IPS-18a (cell line): ENCODE measurements at regions not wholly inside any gene's neighbourhood (a gene's known extent, or its start where the extent isn't known, plus 50 kb on each side); places are given as distances from the start of the nearest gene placed in this dataset.
"Not testable (repeated sequence)": the region's sequence is repeated elsewhere in the genome, so short reads cannot be mapped to it uniquely, and the experiment has no call there.

Source experiments
- H3K27ac ChIP-seq: one replicate; pipeline ENCODE4 v1.5.1; 2013; ENCODE audit warnings: low read length
- H3K27me3 ChIP-seq: one replicate; pipeline ENCODE4 v1.6.1; 2013; ENCODE audit warnings: mild to moderate bottlenecking, low read length; ENCODE audit not compliant: control insufficient read depth, insufficient read depth
- H3K36me3 ChIP-seq: one replicate; pipeline ENCODE4 v1.6.1; 2013; ENCODE audit warnings: low read depth, low read length; ENCODE audit not compliant: control insufficient read depth
- H3K4me1 ChIP-seq: one replicate; pipeline ENCODE4 v1.6.1; 2013; ENCODE audit warnings: low read depth, low read length; ENCODE audit not compliant: control insufficient read depth
- H3K4me3 ChIP-seq: one replicate; pipeline ENCODE4 v1.5.1; 2013; ENCODE audit warnings: low read length
- H3K9ac ChIP-seq: one replicate; pipeline ENCODE4 v1.6.1; 2013; ENCODE audit warnings: mild to moderate bottlenecking, low read length, moderate library complexity
- H3K9me3 ChIP-seq: one replicate; pipeline ENCODE4 v1.6.1; 2013; ENCODE audit warnings: low read depth, low read length; ENCODE audit not compliant: control insufficient read depth

DNA sequence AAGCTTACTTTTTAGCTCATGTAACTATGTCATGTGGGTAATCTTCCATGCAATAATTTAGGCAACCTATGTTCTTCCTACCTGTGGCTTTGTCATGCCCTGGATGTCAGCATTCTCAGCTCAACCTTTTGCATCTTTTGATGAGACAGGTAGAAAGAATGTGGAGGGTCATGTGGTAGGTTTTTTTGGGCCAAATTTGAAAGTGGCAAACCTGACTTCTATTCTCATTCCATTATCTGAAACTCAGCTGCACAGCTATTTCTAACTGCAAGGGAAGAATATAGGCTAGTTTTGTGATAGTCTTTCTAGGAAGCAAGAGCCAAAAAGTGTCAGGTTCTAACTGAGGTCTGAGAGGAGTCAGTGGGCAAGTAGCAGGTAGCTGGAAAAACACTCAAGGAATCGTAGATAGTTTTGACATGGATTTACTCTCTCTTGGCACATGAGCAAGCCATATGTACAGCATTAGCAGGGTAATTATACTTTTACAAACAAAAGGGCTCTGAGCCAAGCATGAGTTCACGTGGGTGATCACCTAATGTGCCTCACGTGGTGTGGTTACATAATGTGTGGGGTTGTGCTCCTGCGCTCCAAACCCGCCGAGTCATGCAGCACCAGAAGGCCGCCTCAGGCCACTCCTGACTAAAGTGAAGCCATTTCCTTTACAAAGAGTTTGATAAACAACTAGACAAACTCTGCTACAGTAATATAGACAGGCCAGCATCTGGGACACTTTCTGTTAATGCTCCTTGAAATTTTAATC, 1013.8 kb downstream of the PLA2G4A start:
- Histone ChIP-seq H3K9ac (no peak overlapping the region), H3K27me3 (no peaks in the 10 kb centered on the region), H3K27ac (no peak overlapping the region), H3K4me3 (no peak overlapping the region), H3K4me1 (no peaks in the 10 kb centered on the region), H3K9me3 (peaks cover 9% of the 10 kb centered on the region), H3K36me3 (no peaks in the 10 kb centered on the region)

DNA sequence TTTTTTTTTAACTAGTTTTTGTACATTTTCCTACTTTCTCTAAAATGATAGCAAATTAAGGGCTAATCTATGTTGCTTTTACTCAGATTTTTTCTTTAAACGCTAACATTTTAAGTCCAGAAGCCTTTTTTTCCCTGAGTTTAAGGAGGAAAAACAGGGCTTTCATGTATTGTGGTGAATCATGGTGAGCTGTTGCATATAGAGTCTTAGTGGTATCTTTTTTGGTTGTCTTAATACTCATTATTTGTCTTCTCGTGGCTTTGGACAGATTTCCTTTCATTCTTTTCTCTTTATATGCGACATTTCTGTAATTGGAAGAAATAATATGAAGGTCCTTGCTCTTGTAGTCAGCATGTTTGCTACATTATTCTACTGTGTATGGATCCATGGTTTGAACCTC, 1015.6 kb downstream of the PLA2G4A start:
- no peaks in the 10 kb centered on the region for H3K27me3 ChIP-seq
- H3K27ac ChIP-seq: no peak overlapping the region
- H3K9ac ChIP-seq: no peak overlapping the region
- no peaks in the 10 kb centered on the region for H3K4me1 ChIP-seq
- peaks cover 9% of the 10 kb centered on the region for H3K9me3 ChIP-seq
- H3K36me3 ChIP-seq: no peaks in the 10 kb centered on the region
- H3K4me3 ChIP-seq: no peak overlapping the region

DNA sequence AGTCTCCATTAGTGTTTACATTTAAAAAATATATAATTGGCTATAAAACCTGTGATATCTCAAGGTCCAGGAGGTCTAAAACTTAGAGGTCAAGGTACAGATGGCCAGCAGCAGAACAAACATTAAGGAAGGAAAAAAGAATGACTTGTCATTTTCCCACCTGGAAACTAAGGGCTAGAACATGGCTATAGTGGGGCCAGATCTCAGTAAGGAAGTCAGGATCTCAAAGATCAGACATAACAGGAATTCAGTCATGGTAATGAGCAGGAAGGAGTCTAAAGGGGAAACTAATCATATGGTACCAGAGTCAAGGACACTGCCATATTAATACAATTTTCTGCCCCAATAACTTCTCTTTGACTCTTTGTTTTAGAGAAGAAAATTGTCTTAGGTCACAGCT, 1018.8 kb downstream of the PLA2G4A start:
- H3K4me3 ChIP-seq: no peak overlapping the region
- no peaks in the 10 kb centered on the region for H3K27me3 ChIP-seq
- H3K4me1 ChIP-seq: no peaks in the 10 kb centered on the region
- no peak overlapping the region for H3K27ac ChIP-seq
- H3K36me3 ChIP-seq: no peaks in the 10 kb centered on the region
- H3K9ac ChIP-seq: no peak overlapping the region
- peaks cover 5% of the 10 kb centered on the region for H3K9me3 ChIP-seq

DNA sequence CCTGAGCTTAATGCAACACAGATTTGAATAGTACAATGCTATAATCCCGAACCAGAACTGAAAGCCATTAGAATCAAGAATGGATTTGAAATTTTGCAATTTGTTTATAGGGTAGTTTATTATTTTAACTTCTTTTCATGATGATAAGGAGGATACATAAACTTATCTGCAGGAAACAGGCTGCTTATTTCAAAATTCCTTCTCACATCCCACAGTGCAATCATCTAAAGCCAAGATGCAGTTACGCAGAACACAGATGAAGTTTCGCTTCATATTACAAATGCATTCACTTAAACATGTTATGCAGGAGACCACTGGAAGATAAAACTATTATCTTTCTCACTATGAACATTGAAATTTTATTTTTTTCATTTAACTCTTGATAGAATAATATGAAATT, 1019.6 kb downstream of the PLA2G4A start:
- Histone ChIP-seq H3K4me3 (no peak overlapping the region), H3K36me3 (no peaks in the 10 kb centered on the region), H3K4me1 (no peaks in the 10 kb centered on the region), H3K27me3 (no peaks in the 10 kb centered on the region), H3K27ac (no peak overlapping the region), H3K9ac (no peak overlapping the region), H3K9me3 (no peaks in the 10 kb centered on the region)

DNA sequence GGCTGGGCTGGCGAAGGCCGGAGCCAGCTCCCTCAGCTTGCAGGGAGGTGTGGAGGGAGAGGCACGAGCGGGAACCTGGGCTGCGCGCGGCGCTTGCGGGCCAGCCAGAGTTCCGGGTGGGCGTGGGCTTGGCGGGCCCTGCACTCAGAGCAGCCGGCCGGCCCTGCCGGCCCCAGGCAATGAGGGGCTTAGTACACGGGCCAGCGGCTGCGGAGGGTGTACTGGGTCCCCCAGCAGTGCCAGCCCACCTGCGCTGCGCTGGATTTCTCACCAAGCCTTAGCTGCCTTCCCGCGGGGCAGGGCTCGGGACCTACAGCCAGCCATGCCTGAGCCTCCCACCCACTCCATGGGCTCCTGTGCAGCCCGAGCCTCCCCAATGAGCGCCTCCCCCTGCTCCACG, 1021.4 kb downstream of the PLA2G4A start:
- not testable (repeated sequence) for H3K4me1 ChIP-seq

DNA sequence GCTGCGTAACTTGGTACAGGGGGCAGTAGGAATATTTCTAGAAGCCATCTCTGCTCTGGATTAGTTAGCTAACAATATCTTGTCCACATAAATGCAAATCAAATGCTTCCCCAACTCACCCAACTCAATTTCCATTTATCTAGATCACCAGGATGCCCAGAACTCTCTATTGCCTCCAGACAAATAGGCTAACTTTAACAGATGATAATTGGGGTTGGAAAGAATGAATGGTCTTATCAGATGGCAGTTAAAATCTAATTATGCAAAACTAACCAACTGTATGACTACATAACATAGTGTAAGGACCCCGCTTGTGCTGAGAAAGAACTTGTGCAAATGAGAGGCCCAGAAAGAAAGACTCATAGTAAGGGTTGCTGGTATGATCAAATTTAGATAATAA, 1024.8 kb downstream of the PLA2G4A start:
- Histone ChIP-seq H3K9ac (no peak overlapping the region), H3K4me1 (no peaks in the 10 kb centered on the region), H3K4me3 (no peak overlapping the region), H3K27ac (no peak overlapping the region), H3K27me3 (no peaks in the 10 kb centered on the region), H3K9me3 (no peaks in the 10 kb centered on the region), H3K36me3 (no peaks in the 10 kb centered on the region)

More for the DNA sequence above, 1021.4 kb downstream of the PLA2G4A start:
- not testable (repeated sequence) for H3K9ac ChIP-seq, H3K27me3 ChIP-seq, H3K9me3 ChIP-seq, H3K4me3 ChIP-seq, H3K27ac ChIP-seq, H3K36me3 ChIP-seq

DNA sequence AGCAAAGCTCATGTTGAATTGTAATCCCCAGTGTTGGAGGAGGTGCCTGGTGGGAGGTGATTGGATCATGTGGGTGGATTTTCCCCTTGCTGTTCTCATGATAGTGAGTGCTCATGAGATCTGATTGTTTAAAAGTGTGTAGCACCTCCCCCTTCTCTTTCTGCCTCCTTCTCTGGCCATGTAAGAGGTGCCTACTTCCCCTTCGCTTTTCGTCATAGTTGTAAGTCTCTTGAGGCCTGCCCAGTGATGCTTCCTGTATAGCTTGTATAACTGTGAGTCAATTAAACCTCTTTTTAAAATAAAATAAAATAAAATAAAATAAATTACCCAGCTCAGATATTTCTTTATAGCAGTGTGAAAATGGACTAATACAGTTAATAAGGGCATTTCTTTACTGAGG, 1025.7 kb downstream of the PLA2G4A start:
- H3K27me3 ChIP-seq: no peaks in the 10 kb centered on the region
- no peak overlapping the region for H3K4me3 ChIP-seq
- H3K4me1 ChIP-seq: no peaks in the 10 kb centered on the region
- no peak overlapping the region for H3K9ac ChIP-seq
- no peak overlapping the region for H3K27ac ChIP-seq
- no peaks in the 10 kb centered on the region for H3K9me3 ChIP-seq
- no peaks in the 10 kb centered on the region for H3K36me3 ChIP-seq

DNA sequence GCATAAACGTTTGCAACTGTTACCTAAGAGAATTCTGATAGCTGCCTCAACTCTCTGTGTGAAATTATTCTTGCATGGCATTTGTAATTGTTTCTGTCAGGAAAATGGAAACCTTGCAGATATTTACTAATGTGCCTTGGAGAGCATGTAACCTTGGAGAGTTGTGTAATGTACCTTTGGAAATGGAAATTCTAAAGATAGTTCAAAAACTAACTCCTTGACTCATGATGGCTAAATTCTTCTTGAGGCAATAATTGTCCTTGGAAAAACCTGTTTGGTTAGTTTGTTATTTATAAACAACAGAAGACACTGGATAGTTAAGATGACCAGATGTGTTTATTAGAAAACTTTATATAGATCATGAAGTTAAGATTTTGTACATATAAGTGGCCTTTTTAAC, 1033.8 kb downstream of the PLA2G4A start:
- Histone ChIP-seq H3K36me3 (no peaks in the 10 kb centered on the region), H3K9ac (no peak overlapping the region), H3K27ac (no peak overlapping the region), H3K9me3 (no peaks in the 10 kb centered on the region), H3K27me3 (no peaks in the 10 kb centered on the region), H3K4me3 (no peak overlapping the region), H3K4me1 (no peaks in the 10 kb centered on the region)

DNA sequence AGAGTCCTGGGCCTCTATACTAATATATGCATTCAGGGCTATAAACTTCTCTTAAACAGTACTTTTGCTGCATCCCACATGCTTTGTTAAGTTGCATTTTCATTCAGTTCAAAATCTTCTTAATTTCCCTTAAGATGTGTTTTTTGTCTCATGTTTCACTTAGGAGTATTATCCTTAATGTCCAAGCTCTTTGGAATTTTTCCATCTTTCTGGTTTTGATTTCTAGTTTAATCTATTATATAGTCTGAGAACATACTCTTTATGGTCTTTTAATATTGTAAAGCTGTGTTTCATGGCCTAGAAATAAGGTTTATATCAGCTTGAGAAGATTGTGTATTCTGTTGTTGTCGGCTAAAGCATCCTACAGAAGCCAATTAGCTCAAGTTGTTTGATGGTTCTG, 1041.8 kb downstream of the PLA2G4A start:
- Histone ChIP-seq H3K9me3 (no peaks in the 10 kb centered on the region), H3K36me3 (no peaks in the 10 kb centered on the region), H3K9ac (no peak overlapping the region), H3K27ac (no peak overlapping the region), H3K27me3 (no peaks in the 10 kb centered on the region), H3K4me1 (no peaks in the 10 kb centered on the region), H3K4me3 (no peak overlapping the region)

DNA sequence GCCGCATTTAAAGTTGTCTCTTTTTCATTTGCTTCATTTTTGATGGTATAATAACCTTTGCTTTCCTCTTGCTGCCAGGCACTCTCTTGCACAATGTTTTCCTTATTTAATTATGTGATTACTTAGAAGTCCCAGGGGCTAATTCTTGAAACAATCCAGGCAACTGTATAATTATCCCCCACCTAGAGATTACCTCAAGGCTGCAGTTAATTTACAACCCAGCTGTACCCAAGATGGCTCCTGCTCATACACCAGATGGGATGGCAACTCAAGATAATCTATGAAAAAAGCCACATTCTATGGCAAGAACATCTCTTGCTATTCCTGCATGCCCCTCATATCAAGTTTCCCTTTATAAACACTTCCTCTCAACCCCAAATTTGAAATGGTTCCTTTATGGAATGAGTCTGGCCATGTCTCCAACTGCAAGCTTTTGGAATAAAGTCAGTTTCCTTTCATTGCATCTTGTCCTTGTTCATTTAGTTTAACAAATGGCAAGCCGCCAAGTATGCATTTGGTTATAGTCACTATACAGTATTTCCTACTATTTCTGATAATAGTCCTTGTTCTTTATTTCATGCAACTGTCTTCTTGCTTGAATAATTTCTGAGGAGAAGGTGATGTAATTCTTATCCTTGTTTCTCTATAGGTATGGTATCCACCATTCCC, 1042.6 kb downstream of the PLA2G4A start:
- no peaks in the 10 kb centered on the region for H3K4me1 ChIP-seq
- no peaks in the 10 kb centered on the region for H3K27me3 ChIP-seq
- no peaks in the 10 kb centered on the region for H3K9me3 ChIP-seq
- H3K36me3 ChIP-seq: no peaks in the 10 kb centered on the region
- no peak overlapping the region for H3K27ac ChIP-seq
- H3K9ac ChIP-seq: no peak overlapping the region
- no peak overlapping the region for H3K4me3 ChIP-seq

DNA sequence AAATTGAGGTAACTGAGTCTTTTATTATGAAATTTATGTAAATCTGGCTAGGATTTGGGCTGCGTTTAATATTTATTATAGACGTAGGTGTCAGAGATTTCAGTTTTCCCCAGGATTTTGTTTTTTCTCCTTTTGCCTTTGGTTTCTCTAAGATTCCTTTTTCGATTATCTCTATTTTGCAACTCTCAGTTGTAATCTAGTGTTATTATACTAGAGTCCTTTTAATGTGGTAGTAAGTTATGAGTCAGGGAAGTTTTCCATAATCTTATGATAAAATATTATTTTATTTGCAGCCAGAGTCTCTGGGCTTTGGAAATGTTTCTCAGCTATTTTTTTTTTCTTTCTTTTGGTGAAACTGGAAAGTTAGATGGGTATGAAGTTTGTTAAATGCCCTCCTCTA, 1043.8 kb downstream of the PLA2G4A start:
- Histone ChIP-seq H3K4me3 (no peak overlapping the region), H3K36me3 (no peaks in the 10 kb centered on the region), H3K4me1 (peaks cover 6% of the 10 kb centered on the region), H3K9ac (no peak overlapping the region), H3K27ac (no peak overlapping the region), H3K27me3 (no peaks in the 10 kb centered on the region), H3K9me3 (no peaks in the 10 kb centered on the region)

DNA sequence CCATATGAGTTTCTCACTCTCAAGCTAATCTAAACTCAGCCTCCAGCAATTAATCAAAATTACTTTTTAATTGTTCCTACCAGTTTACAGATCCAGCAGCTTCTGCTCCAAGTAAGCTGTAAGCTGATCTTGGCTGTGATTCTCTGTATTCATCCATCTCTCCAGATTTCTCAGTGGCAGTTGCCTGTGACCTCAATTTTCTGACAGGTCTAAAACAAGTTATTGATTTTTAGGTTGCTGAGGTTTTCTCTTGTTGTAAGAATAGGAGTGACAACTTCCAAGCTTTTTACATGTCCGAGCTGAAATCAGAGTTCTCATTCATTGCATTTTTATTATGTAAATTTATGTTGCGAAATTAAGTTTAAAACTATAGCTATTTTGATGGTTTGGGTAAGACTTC, 1044.4 kb downstream of the PLA2G4A start:
- H3K9me3 ChIP-seq: no peaks in the 10 kb centered on the region
- peaks cover 6% of the 10 kb centered on the region for H3K4me1 ChIP-seq
- no peak overlapping the region for H3K27ac ChIP-seq
- H3K9ac ChIP-seq: no peak overlapping the region
- no peaks in the 10 kb centered on the region for H3K36me3 ChIP-seq
- H3K4me3 ChIP-seq: no peak overlapping the region
- no peaks in the 10 kb centered on the region for H3K27me3 ChIP-seq
